ENCODE measurements at regions not wholly inside any gene's neighbourhood (a gene's known extent, or its start where the extent isn't known, plus 50 kb on each side); places are given as distances from the start of the nearest gene placed in this dataset.

GRCh38 chr10:3942937-3943489, 158.0 kb upstream of the KLF6 start:
- H3K4me3 ChIP-seq (ENCODE audit: low read depth, low read length): no peak overlapping the region
- no peak for DNase-seq (ENCODE audit: low read depth)
- no peak for TF ChIP-seq CTCF (conservative IDR thresholded peaks at IDR 0.05; ENCODE audit: low read depth, low read length)

- DNase-seq (ENCODE audit: low read depth): no peak
- no peak for TF ChIP-seq CTCF (conservative IDR thresholded peaks at IDR 0.05; ENCODE audit: low read depth, low read length)
- no peak overlapping the region for H3K4me3 ChIP-seq (ENCODE audit: low read depth, low read length)
Observed at GRCh38 chr10:3941676-3942075, 156.7 kb upstream of the KLF6 start.

GRCh38 chr10:3936422-3937040, 151.5 kb upstream of the KLF6 start:
- DNase-seq (ENCODE audit: low read depth): no peak
- H3K4me3 ChIP-seq (ENCODE audit: low read depth, low read length): no peak overlapping the region
- no peak for TF ChIP-seq CTCF (conservative IDR thresholded peaks at IDR 0.05; ENCODE audit: low read depth, low read length)

GRCh38 chr10:3935933-3936359, 150.9 kb upstream of the KLF6 start:
- no peak for TF ChIP-seq CTCF (conservative IDR thresholded peaks at IDR 0.05; ENCODE audit: low read depth, low read length)
- H3K4me3 ChIP-seq (ENCODE audit: low read depth, low read length): no peak overlapping the region
- peak; percentile 21 for DNase-seq (ENCODE audit: low read depth)

- peak; percentile 47 for TF ChIP-seq CTCF (conservative IDR thresholded peaks at IDR 0.05; ENCODE audit: low read depth, low read length)
- H3K4me3 ChIP-seq (ENCODE audit: low read depth, low read length): peak overlapping the region; percentile 42
- DNase-seq (ENCODE audit: low read depth): peak; percentile 92
Observed at GRCh38 chr10:3935141-3935540, 150.1 kb upstream of the KLF6 start.

- no peak for TF ChIP-seq CTCF (conservative IDR thresholded peaks at IDR 0.05; ENCODE audit: low read depth, low read length)
Observed at GRCh38 chr10:3933733-3934132, 148.7 kb upstream of the KLF6 start.

More at GRCh38 chr10:3933733-3934132, 148.7 kb upstream of the KLF6 start:
- DNase-seq (ENCODE audit: low read depth): no peak
- H3K4me3 ChIP-seq (ENCODE audit: low read depth, low read length): no peak overlapping the region
